GM23338 (cell line): ENCODE measurements at regions not wholly inside any gene's neighbourhood (a gene's known extent, or its start where the extent isn't known, plus 50 kb on each side); places are given as distances from the start of the nearest gene placed in this dataset.

Experiments used
- ATAC-seq: fragments of 200-7000 bp; cut with Tn5 transposase; 3 replicates; pipeline ENCODE4 v1.9.1; 2020
- DNase-seq: peaks from one replicate; pipeline ENCODE4 v3.0.0-alpha.2; 2015; ENCODE audit warnings: low spot score
- H2AFZ ChIP-seq: fragments of 200-600 bp; sonication (generic); 2 replicates; pipeline ENCODE4 v1.8.0; 2016; ENCODE audit warnings: antibody characterized with exemption, mild to moderate bottlenecking, moderate library complexity
- H3F3A ChIP-seq: fragments of 200-600 bp; sonication (generic); replicated peaks from 2 replicates; pipeline ENCODE4 v1.8.0; 2017; ENCODE audit warnings: antibody characterized with exemption, mixed run types, low read depth
- H3K27ac ChIP-seq: fragments of 200-600 bp; sonication (generic); 2 replicates; pipeline ENCODE4 v1.6.1; 2016; ENCODE audit warnings: low read depth
- H3K27me3 ChIP-seq: fragments of 200-600 bp; sonication (generic); 2 replicates; pipeline ENCODE4 v1.8.0; 2016; ENCODE audit warnings: mild to moderate bottlenecking, mixed run types, moderate library complexity; ENCODE audit not compliant: insufficient read depth
- H3K36me3 ChIP-seq: fragments of 200-600 bp; sonication (generic); 2 replicates; pipeline ENCODE4 v1.8.0; 2016; ENCODE audit warnings: mild to moderate bottlenecking; ENCODE audit not compliant: insufficient read depth
- H3K4me1 ChIP-seq: fragments of 200-600 bp; sonication (generic); 2 replicates; pipeline ENCODE4 v1.8.0; 2016; ENCODE audit warnings: mild to moderate bottlenecking, moderate library complexity; ENCODE audit not compliant: insufficient read depth
- H3K4me2 ChIP-seq: fragments of 200-600 bp; sonication (generic); 2 replicates; pipeline ENCODE4 v1.7.1; 2017; ENCODE audit warnings: mixed run types
- H3K4me3 ChIP-seq: fragments of 200-600 bp; sonication (generic); 2 replicates; pipeline ENCODE4 v1.6.1; 2016; ENCODE audit warnings: mixed run types
- H3K79me2 ChIP-seq: fragments of 200-600 bp; sonication (generic); replicated peaks from 2 replicates; pipeline ENCODE4 v1.8.0; 2017; ENCODE audit warnings: mild to moderate bottlenecking; ENCODE audit not compliant: insufficient read depth
- H3K9me2 ChIP-seq: fragments of 200-600 bp; sonication (generic); 2 replicates; pipeline ENCODE4 v1.8.0; 2017; ENCODE audit not compliant: insufficient read depth
- H4K20me1 ChIP-seq: fragments of 200-600 bp; sonication (generic); replicated peaks from 2 replicates; pipeline ENCODE4 v1.8.0; 2017; ENCODE audit warnings: mild to moderate bottlenecking; ENCODE audit not compliant: insufficient read depth
- H3K27ac Mint-ChIP-seq: 2 replicates; pipeline ENCODE4 v1.8.0; 2020; ENCODE audit warnings: inconsistent platforms, mild to moderate bottlenecking, moderate library complexity, mixed read lengths
- H3K27me3 Mint-ChIP-seq: 3 replicates; pipeline ENCODE4 v1.8.0; 2022; ENCODE audit warnings: low read depth, mild to moderate bottlenecking, moderate library complexity, mixed read lengths, inconsistent platforms; ENCODE audit not compliant: insufficient read depth, poor library complexity
- H3K36me3 Mint-ChIP-seq: 3 replicates; pipeline ENCODE4 v1.8.0; 2021; ENCODE audit warnings: low read depth, mild to moderate bottlenecking, inconsistent platforms, moderate library complexity, mixed read lengths
- H3K4me1 Mint-ChIP-seq: 3 replicates; pipeline ENCODE4 v1.8.0; 2020; ENCODE audit warnings: mild to moderate bottlenecking, inconsistent platforms, mixed read lengths
- H3K4me3 Mint-ChIP-seq: 3 replicates; pipeline ENCODE4 v1.8.0; 2021; ENCODE audit warnings: moderate library complexity, mild to moderate bottlenecking, inconsistent platforms, mixed read lengths
- H3K9me3 Mint-ChIP-seq: 3 replicates; pipeline ENCODE4 v1.8.0; 2020; ENCODE audit warnings: moderate library complexity, mild to moderate bottlenecking, inconsistent platforms, mixed read lengths
- CREB1 ChIP-seq: fragments of 250-450 bp; sonication (Bioruptor Pico); IDR thresholded peaks from 2 replicates; pipeline ENCODE4 v1.5.0; 2020; ENCODE audit warnings: low read depth, mild to moderate bottlenecking, moderate library complexity
- EZH2 ChIP-seq: fragments of 200-600 bp; sonication (generic); IDR thresholded peaks from one replicate; pipeline ENCODE4 v1.8.0; 2017; ENCODE audit warnings: antibody characterized with exemption, mild to moderate bottlenecking, low read depth; ENCODE audit not compliant: unreplicated experiment
- JUNB ChIP-seq: IDR thresholded peaks from one replicate; pipeline ENCODE4 v1.6.1; 2016; ENCODE audit warnings: antibody characterized with exemption; ENCODE audit not compliant: unreplicated experiment
- NANOG ChIP-seq: IDR thresholded peaks from 2 replicates; pipeline ENCODE4 v1.6.1; 2016; ENCODE audit warnings: antibody characterized with exemption, borderline replicate concordance
- POLR2AphosphoS5 ChIP-seq: IDR thresholded peaks from 2 replicates; pipeline ENCODE4 v1.6.1; 2016; ENCODE audit warnings: antibody characterized with exemption, low read depth
- STAT1 ChIP-seq: IDR thresholded peaks from one replicate; pipeline ENCODE4 v1.6.1; 2016; ENCODE audit warnings: antibody characterized with exemption; ENCODE audit not compliant: unreplicated experiment
- ZNF114 ChIP-seq: fragments of 250-450 bp; sonication (Bioruptor Pico); IDR thresholded peaks from 2 replicates; pipeline ENCODE4 v1.5.0; 2020; ENCODE audit warnings: mild to moderate bottlenecking, moderate library complexity
- TF ChIP-seq, protein P1 (sequence below): IDR thresholded peaks from 2 replicates; pipeline ENCODE4 v1.6.1; 2016; ENCODE audit warnings: antibody characterized with exemption
- TF ChIP-seq, protein P2 (sequence below): IDR thresholded peaks from one replicate; pipeline ENCODE4 v1.6.1; 2018; ENCODE audit warnings: antibody characterized with exemption; ENCODE audit not compliant: unreplicated experiment
- TF ChIP-seq, protein P3 (sequence below): fragments of 250-450 bp; sonication (Bioruptor Pico); IDR thresholded peaks from 2 replicates; pipeline ENCODE4 v1.5.0; 2020; ENCODE audit warnings: mild to moderate bottlenecking, moderate library complexity

DNA sequence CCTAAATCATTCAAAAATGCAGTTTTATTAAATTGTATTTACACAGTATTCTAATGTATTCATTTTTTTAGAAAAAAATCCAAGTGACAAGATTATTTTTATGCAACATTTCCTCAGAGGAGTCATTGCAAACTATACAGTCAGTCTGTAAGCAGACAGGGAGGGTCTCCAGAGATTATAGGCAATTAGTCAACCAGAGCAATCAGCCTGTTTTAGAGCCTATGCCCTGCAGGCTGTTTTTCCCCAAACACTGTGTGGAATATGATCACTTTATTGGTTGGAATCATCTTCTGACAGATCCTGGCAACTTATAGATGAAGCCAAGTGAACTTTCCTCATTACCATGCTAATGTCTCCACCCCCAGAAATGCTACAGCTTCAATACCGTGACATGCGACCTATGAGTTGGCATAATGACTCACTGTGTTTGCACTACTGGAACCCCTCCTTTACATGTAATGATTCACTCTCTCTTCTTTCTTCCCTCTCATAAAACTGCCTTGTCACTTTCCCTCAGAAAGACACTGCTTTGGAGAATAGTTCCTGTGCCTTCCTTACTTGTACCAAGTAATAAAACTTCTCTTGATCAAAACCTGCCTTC, 577.7 kb upstream of the FTMT start:
- Mint-ChIP-seq H3K4me3 (no peak overlapping the region), H3K27me3 (no peaks in the 10 kb centered on the region), H3K27ac (peak overlapping the region; percentile 59; the same call in 1 of the 2 replicates), H3K9me3 (peaks cover 16% of the 10 kb centered on the region; the same call in 2 of the 3 replicates), H3K4me1 (no peaks in the 10 kb centered on the region), H3K36me3 (peaks cover 5% of the 10 kb centered on the region)
- Histone ChIP-seq H3K27ac (no peak overlapping the region), H3K79me2 (no peaks in the 10 kb centered on the region), H3K9me2 (no peaks in the 10 kb centered on the region), H4K20me1 (no peaks in the 10 kb centered on the region), H3F3A (no peaks in the 10 kb centered on the region), H3K27me3 (no peaks in the 10 kb centered on the region), H3K4me1 (no peaks in the 10 kb centered on the region), H3K4me2 (no peak overlapping the region), H2AFZ (peak overlapping the region; percentile 80; the same call in 1 of the 2 replicates), H3K4me3 (no peak overlapping the region), H3K36me3 (no peaks in the 10 kb centered on the region)
- ATAC-seq (no peak), DNase-seq (no peak)
- TF ChIP-seq NANOG (no peak), EZH2 (no peak), CREB1 (CRISPR knock-in tag) (no peak), POLR2AphosphoS5 (no peak), STAT1 (no peak), ZNF114 (CRISPR knock-in tag) (no peak), JUNB (no peak)
- TF ChIP-seq, protein P1, sequence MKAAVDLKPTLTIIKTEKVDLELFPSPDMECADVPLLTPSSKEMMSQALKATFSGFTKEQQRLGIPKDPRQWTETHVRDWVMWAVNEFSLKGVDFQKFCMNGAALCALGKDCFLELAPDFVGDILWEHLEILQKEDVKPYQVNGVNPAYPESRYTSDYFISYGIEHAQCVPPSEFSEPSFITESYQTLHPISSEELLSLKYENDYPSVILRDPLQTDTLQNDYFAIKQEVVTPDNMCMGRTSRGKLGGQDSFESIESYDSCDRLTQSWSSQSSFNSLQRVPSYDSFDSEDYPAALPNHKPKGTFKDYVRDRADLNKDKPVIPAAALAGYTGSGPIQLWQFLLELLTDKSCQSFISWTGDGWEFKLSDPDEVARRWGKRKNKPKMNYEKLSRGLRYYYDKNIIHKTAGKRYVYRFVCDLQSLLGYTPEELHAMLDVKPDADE = no peak
- TF ChIP-seq, protein P2, sequence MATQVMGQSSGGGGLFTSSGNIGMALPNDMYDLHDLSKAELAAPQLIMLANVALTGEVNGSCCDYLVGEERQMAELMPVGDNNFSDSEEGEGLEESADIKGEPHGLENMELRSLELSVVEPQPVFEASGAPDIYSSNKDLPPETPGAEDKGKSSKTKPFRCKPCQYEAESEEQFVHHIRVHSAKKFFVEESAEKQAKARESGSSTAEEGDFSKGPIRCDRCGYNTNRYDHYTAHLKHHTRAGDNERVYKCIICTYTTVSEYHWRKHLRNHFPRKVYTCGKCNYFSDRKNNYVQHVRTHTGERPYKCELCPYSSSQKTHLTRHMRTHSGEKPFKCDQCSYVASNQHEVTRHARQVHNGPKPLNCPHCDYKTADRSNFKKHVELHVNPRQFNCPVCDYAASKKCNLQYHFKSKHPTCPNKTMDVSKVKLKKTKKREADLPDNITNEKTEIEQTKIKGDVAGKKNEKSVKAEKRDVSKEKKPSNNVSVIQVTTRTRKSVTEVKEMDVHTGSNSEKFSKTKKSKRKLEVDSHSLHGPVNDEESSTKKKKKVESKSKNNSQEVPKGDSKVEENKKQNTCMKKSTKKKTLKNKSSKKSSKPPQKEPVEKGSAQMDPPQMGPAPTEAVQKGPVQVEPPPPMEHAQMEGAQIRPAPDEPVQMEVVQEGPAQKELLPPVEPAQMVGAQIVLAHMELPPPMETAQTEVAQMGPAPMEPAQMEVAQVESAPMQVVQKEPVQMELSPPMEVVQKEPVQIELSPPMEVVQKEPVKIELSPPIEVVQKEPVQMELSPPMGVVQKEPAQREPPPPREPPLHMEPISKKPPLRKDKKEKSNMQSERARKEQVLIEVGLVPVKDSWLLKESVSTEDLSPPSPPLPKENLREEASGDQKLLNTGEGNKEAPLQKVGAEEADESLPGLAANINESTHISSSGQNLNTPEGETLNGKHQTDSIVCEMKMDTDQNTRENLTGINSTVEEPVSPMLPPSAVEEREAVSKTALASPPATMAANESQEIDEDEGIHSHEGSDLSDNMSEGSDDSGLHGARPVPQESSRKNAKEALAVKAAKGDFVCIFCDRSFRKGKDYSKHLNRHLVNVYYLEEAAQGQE = no peak
- TF ChIP-seq, protein P3, sequence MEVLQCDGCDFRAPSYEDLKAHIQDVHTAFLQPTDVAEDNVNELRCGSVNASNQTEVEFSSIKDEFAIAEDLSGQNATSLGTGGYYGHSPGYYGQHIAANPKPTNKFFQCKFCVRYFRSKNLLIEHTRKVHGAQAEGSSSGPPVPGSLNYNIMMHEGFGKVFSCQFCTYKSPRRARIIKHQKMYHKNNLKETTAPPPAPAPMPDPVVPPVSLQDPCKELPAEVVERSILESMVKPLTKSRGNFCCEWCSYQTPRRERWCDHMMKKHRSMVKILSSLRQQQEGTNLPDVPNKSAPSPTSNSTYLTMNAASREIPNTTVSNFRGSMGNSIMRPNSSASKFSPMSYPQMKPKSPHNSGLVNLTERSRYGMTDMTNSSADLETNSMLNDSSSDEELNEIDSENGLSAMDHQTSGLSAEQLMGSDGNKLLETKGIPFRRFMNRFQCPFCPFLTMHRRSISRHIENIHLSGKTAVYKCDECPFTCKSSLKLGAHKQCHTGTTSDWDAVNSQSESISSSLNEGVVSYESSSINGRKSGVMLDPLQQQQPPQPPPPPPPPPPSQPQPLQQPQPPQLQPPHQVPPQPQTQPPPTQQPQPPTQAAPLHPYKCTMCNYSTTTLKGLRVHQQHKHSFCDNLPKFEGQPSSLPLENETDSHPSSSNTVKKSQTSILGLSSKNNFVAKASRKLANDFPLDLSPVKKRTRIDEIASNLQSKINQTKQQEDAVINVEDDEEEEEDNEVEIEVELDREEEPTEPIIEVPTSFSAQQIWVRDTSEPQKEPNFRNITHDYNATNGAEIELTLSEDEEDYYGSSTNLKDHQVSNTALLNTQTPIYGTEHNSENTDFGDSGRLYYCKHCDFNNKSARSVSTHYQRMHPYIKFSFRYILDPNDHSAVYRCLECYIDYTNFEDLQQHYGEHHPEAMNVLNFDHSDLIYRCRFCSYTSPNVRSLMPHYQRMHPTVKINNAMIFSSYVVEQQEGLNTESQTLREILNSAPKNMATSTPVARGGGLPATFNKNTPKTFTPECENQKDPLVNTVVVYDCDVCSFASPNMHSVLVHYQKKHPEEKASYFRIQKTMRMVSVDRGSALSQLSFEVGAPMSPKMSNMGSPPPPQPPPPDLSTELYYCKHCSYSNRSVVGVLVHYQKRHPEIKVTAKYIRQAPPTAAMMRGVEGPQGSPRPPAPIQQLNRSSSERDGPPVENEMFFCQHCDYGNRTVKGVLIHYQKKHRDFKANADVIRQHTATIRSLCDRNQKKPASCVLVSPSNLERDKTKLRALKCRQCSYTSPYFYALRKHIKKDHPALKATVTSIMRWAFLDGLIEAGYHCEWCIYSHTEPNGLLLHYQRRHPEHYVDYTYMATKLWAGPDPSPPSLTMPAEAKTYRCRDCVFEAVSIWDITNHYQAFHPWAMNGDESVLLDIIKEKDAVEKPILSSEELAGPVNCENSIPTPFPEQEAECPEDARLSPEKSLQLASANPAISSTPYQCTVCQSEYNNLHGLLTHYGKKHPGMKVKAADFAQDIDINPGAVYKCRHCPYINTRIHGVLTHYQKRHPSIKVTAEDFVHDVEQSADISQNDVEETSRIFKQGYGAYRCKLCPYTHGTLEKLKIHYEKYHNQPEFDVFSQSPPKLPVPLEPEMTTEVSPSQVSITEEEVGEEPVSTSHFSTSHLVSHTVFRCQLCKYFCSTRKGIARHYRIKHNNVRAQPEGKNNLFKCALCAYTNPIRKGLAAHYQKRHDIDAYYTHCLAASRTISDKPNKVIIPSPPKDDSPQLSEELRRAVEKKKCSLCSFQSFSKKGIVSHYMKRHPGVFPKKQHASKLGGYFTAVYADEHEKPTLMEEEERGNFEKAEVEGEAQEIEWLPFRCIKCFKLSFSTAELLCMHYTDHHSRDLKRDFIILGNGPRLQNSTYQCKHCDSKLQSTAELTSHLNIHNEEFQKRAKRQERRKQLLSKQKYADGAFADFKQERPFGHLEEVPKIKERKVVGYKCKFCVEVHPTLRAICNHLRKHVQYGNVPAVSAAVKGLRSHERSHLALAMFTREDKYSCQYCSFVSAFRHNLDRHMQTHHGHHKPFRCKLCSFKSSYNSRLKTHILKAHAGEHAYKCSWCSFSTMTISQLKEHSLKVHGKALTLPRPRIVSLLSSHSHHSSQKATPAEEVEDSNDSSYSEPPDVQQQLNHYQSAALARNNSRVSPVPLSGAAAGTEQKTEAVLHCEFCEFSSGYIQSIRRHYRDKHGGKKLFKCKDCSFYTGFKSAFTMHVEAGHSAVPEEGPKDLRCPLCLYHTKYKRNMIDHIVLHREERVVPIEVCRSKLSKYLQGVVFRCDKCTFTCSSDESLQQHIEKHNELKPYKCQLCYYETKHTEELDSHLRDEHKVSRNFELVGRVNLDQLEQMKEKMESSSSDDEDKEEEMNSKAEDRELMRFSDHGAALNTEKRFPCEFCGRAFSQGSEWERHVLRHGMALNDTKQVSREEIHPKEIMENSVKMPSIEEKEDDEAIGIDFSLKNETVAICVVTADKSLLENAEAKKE = no peak
